ENCODE measurements at regions not wholly inside any gene's neighbourhood (a gene's known extent, or its start where the extent isn't known, plus 50 kb on each side); places are given as distances from the start of the nearest gene placed in this dataset.

- TF ChIP-seq, protein P1, sequence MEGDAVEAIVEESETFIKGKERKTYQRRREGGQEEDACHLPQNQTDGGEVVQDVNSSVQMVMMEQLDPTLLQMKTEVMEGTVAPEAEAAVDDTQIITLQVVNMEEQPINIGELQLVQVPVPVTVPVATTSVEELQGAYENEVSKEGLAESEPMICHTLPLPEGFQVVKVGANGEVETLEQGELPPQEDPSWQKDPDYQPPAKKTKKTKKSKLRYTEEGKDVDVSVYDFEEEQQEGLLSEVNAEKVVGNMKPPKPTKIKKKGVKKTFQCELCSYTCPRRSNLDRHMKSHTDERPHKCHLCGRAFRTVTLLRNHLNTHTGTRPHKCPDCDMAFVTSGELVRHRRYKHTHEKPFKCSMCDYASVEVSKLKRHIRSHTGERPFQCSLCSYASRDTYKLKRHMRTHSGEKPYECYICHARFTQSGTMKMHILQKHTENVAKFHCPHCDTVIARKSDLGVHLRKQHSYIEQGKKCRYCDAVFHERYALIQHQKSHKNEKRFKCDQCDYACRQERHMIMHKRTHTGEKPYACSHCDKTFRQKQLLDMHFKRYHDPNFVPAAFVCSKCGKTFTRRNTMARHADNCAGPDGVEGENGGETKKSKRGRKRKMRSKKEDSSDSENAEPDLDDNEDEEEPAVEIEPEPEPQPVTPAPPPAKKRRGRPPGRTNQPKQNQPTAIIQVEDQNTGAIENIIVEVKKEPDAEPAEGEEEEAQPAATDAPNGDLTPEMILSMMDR (conservative IDR thresholded peaks at IDR 0.05; ENCODE audit: low read length), result no peak
- TF ChIP-seq EZH2phosphoT487 (IDR thresholded peaks at IDR 0.05; ENCODE audit: borderline replicate concordance, low read depth, low read length), result no peak
Measured at GRCh38 chr16:65771707-65772106, 594.8 kb upstream of the CDH5 start.
